Tibial nerve (tissue), 4 donors: ENCODE measurements at regions not wholly inside any gene's neighbourhood (a gene's known extent, or its start where the extent isn't known, plus 50 kb on each side); places are given as distances from the start of the nearest gene placed in this dataset.
A peak's percentile ranks its signal among the peaks of the same experiment; 100 is the strongest.

Experiments
- DNase-seq, 2 donors: peaks; one replicate each; pipeline ENCODE4 v3.0.0-alpha.2; 2019; ENCODE audit warnings: low spot score in 2 of 2
- H3K27ac ChIP-seq, 4 donors: fragments of 200-600 bp; sonication (generic) in 3 of 4; one replicate each; pipeline ENCODE4 v1.5.1; 2017 to 2019; ENCODE audit warnings: mild to moderate bottlenecking in 1 of 4
- H3K27me3 ChIP-seq, 2 donors: fragments of 200-600 bp; sonication (generic) in 1 of 2; one replicate each; pipeline versions ENCODE4 v1.5.1 to v1.6.0; 2017 to 2019
- H3K36me3 ChIP-seq, 3 donors: fragments of 200-600 bp; sonication (generic); one replicate each; pipeline ENCODE4 v1.5.1; 2018 to 2019
- H3K4me1 ChIP-seq, 4 donors: fragments of 200-600 bp; sonication (generic) in 3 of 4; one replicate each; pipeline ENCODE4 v1.5.1; 2017 to 2019
- H3K4me3 ChIP-seq, 4 donors: fragments of 200-600 bp; sonication (generic) in 3 of 4; one replicate each; pipeline ENCODE4 v1.5.1; 2017 to 2019; ENCODE audit warnings: mild to moderate bottlenecking in 1 of 4, moderate library complexity in 1 of 4
- H3K9me3 ChIP-seq, 4 donors: fragments of 200-600 bp; sonication (generic) in 3 of 4; one replicate each; pipeline ENCODE4 v1.5.1; 2017 to 2019
- EP300 ChIP-seq, 2 donors: sonication (generic); formaldehyde crosslinking; IDR thresholded peaks; one replicate each; pipeline ENCODE4 v1.6.1; 2017; ENCODE audit warnings: antibody characterized with exemption in 2 of 2, mild to moderate bottlenecking in 1 of 2
- POLR2A ChIP-seq, 2 donors: fragments of 450-650 bp; IDR thresholded peaks; one replicate each; pipeline ENCODE4 v1.6.1; 2017; ENCODE audit warnings: antibody characterized with exemption in 2 of 2, mild to moderate bottlenecking in 2 of 2, moderate library complexity in 2 of 2
- WGBS, 2 donors: methylation state at CpG; one replicate each; pipeline ENCODE4 v1.1.5; 2018; 5-methylcytosine and 5-hydroxymethylcytosine counted together
- TF ChIP-seq, protein P1 (sequence below), 5 experiments: fragments of 200-600 bp in 3 of 5; fragments of 450-650 bp in 2 of 5; sonication (generic) in 3 of 5; IDR thresholded peaks; one replicate each; pipeline ENCODE4 v1.5.1; 2016 to 2019; ENCODE audit warnings: antibody characterized with exemption in 5 of 5, mild to moderate bottlenecking in 3 of 5, moderate library complexity in 2 of 5

DNA sequence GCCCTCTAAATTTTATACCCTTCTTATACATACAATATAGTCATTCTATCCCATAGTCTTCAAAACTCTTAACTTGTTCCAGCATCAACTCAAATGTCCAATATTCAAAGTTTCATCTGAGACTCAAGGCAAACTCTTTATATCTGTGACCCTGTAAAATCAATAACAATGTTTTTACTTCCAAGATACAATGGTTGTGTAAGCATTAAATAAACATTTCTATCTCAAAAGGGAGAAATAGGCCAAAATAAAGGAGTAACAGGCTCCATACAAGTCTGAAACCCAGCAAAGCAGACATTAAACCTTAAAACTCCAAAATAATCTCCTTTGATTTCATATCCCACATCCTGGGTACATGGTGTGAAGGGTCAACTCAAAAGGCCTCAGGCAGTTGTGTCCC lies 1299.1 kb downstream of the MRPL39 start:
- Histone ChIP-seq H3K9me3 (peaks cover 0 to 3% (median 0%) of the 10 kb centered on the region in 4 donors), H3K4me1 (no peaks in the 10 kb centered on the region), H3K4me3 (no peak overlapping the region), H3K27me3 (no peaks in the 10 kb centered on the region), H3K27ac (no peak overlapping the region), H3K36me3 (no peaks in the 10 kb centered on the region)
- no peak for DNase-seq
- TF ChIP-seq, protein P1, sequence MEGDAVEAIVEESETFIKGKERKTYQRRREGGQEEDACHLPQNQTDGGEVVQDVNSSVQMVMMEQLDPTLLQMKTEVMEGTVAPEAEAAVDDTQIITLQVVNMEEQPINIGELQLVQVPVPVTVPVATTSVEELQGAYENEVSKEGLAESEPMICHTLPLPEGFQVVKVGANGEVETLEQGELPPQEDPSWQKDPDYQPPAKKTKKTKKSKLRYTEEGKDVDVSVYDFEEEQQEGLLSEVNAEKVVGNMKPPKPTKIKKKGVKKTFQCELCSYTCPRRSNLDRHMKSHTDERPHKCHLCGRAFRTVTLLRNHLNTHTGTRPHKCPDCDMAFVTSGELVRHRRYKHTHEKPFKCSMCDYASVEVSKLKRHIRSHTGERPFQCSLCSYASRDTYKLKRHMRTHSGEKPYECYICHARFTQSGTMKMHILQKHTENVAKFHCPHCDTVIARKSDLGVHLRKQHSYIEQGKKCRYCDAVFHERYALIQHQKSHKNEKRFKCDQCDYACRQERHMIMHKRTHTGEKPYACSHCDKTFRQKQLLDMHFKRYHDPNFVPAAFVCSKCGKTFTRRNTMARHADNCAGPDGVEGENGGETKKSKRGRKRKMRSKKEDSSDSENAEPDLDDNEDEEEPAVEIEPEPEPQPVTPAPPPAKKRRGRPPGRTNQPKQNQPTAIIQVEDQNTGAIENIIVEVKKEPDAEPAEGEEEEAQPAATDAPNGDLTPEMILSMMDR (IDR thresholded peaks at IDR 0.05), result no peak
- TF ChIP-seq EP300 (IDR thresholded peaks at IDR 0.05) (no peak), POLR2A (IDR thresholded peaks at IDR 0.05) (no peak)

DNA sequence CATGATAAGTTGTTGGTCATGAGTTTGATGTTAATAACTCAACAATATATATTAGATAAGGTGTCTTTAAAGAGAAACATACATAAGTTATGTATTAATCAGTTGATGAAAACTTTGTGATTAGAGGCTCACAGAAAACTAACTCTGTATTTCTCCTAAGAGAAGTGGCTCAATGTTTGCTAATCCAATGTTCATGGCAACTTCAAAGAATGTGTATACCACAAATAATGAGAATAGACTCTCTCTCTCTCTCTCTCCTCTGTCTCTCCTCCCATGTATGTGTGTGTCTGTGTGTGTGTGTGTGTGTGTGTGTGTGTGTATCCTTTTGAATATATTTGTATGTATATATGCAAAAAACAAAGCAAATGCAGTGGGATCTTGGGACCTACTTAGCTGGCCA lies 1304.9 kb downstream of the MRPL39 start:
- TF ChIP-seq, protein P1 (IDR thresholded peaks at IDR 0.05), result no peak
- no peak for TF ChIP-seq EP300 (IDR thresholded peaks at IDR 0.05)
- TF ChIP-seq POLR2A (IDR thresholded peaks at IDR 0.05), result no peak
- H3K27me3 ChIP-seq, result no peaks in the 10 kb centered on the region
- H3K4me1 ChIP-seq, result no peaks in the 10 kb centered on the region
- no peaks in the 10 kb centered on the region for H3K9me3 ChIP-seq
- no peak overlapping the region for H3K27ac ChIP-seq
- DNase-seq, result no peak
- no peaks in the 10 kb centered on the region for H3K36me3 ChIP-seq
- H3K4me3 ChIP-seq, result no peak overlapping the region

DNA sequence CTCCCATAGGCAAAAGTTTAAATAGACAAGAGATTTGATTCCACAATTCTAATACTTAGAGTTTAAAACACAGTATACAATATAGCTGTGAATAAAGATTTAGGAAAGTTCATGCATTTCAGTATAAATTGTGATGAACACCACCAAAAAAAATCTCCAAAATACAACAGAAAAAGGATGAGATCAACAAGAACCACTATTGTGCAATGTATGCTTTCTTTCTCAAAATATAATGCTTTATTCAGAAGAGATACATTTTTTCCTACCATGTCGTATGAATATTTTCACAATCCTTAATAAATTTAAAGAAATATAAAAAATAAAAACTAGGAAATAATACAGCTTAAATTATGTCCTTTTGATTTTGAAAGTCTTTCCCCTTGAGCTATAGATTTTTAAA lies 1309.2 kb downstream of the MRPL39 start:
- Histone ChIP-seq H3K27ac (no peak overlapping the region), H3K9me3 (no peaks in the 10 kb centered on the region), H3K4me1 (no peaks in the 10 kb centered on the region), H3K27me3 (no peaks in the 10 kb centered on the region), H3K4me3 (no peak overlapping the region), H3K36me3 (no peaks in the 10 kb centered on the region)
- TF ChIP-seq POLR2A (IDR thresholded peaks at IDR 0.05) (no peak), EP300 (IDR thresholded peaks at IDR 0.05) (no peak)
- TF ChIP-seq, protein P1 (IDR thresholded peaks at IDR 0.05), result no peak
- whole genome bisulfite sequencing, 2 donors, result 47 to 56% methylated on average over 1 of the region's 1 CpG
- no peak for DNase-seq

DNA sequence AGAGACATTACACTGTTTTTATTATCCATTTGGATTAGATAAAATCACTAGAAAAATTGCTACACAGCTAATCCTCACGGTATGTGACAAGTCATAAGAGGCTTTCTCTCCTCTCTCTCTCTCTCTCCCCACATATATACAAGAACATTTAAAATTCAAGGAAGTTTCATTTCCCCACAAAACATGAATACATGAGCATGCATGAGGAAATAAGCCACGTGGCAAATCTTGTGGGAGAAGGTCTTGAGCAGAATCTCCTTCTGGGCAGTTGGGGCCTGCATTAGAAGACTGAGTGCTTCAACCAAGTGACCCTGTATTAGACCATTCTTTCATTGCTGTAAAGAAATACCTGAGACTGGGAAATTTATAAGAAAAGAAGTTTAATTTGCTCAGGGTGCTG lies 1313.1 kb downstream of the MRPL39 start:
- WGBS, 2 donors, result 55 to 58% methylated on average over 2 of the region's 2 CpGs
- H3K36me3 ChIP-seq, result no peaks in the 10 kb centered on the region
- H3K27ac ChIP-seq, result no peak overlapping the region
- no peak overlapping the region for H3K4me3 ChIP-seq
- no peaks in the 10 kb centered on the region for H3K4me1 ChIP-seq
- H3K9me3 ChIP-seq, result no peaks in the 10 kb centered on the region
- peak in 1 of 2 donors; percentile 44 for DNase-seq
- H3K27me3 ChIP-seq, result no peaks in the 10 kb centered on the region
- TF ChIP-seq POLR2A (IDR thresholded peaks at IDR 0.05), result no peak
- TF ChIP-seq, protein P1 (IDR thresholded peaks at IDR 0.05), result no peak
- no peak for TF ChIP-seq EP300 (IDR thresholded peaks at IDR 0.05)

DNA sequence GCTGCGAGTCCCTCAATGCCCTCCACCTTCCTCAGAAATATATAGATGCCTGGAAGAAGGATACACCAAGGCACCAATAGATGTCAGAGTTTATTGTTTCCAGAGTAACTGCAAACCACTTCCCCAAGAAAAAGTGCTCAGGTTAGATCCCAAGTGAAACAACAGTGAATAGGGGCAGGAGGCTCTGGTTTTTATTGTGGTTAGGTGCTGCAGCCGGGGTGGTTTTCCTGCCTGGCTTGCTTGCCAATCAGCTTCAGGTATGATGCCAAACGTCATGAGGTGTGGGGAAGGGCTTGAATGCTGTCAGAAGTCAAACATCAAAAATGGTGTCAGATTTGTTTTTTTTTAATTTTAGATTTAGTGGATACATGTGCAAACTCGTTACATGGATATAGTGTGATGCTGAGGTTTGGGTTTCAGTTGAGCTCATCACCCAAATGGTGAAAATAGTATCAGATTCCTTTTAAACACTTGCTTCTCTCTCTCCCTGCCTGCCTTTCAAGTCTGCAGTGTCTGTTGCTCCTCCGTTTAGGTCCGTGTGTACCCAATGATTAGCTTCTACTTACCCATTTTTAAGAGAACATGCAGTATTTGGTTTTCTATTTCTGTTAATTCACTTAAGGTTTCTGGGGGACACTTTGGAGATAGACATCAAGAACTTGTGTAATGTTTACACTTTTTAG lies 1317.0 kb downstream of the MRPL39 start:
- no peak for TF ChIP-seq EP300 (IDR thresholded peaks at IDR 0.05)
- no peak for TF ChIP-seq POLR2A (IDR thresholded peaks at IDR 0.05)
- TF ChIP-seq, protein P1 (IDR thresholded peaks at IDR 0.05), result no peak
- DNase-seq, result no peak
- WGBS, 2 donors, result 50 to 72% methylated on average over 6 of the region's 6 CpGs
- Histone ChIP-seq H3K27me3 (no peaks in the 10 kb centered on the region), H3K4me1 (no peaks in the 10 kb centered on the region), H3K4me3 (no peak overlapping the region), H3K27ac (no peak overlapping the region), H3K36me3 (no peaks in the 10 kb centered on the region), H3K9me3 (no peaks in the 10 kb centered on the region)
